Stimulated activated CD4-positive, alpha-beta T cell treated with anti-CD3 and anti-CD28 coated beads, Interleukin-12 subunit alpha, Interleukin-12 subunit beta, amount 100 ng/mL, for 48 hours (primary cell): ENCODE measurements at regions not wholly inside any gene's neighbourhood (a gene's known extent, or its start where the extent isn't known, plus 50 kb on each side); places are given as distances from the start of the nearest gene placed in this dataset.
A peak's percentile ranks its signal among the peaks of the same experiment; 100 is the strongest.

Experiments
- DNase-seq, 3 donors: peaks; one replicate each; pipeline ENCODE4 v3.0.0-alpha.2; 2020; ENCODE audit warnings: low read depth in 2 of 3, low spot score in 1 of 3

GRCh38 chr10:32171204-32171603, 115.0 kb upstream of the KIF5B start:
- no peak for DNase-seq

DNA sequence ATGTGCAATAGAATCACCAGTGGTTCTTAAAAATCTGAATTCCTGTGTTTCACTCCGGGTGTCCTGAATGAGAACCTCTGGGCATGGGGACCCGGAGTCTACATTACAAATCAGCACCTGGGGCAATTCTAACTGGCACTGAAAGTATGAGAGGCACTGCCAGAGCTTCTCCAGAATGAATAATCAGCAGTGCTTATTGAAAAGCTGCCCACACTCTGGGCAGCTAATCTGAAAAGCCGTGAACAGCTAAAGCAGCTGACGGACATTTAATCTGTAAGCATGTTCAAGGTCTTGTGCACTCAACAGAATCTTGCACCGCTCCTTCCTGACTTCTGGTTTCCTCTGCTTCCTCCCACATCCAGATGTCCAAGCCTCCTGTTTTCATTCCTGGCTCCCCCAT, 113.3 kb upstream of the KIF5B start:
- no peak for DNase-seq

GRCh38 chr10:32167450-32167849, 111.2 kb upstream of the KIF5B start:
- DNase-seq = no peak

DNA sequence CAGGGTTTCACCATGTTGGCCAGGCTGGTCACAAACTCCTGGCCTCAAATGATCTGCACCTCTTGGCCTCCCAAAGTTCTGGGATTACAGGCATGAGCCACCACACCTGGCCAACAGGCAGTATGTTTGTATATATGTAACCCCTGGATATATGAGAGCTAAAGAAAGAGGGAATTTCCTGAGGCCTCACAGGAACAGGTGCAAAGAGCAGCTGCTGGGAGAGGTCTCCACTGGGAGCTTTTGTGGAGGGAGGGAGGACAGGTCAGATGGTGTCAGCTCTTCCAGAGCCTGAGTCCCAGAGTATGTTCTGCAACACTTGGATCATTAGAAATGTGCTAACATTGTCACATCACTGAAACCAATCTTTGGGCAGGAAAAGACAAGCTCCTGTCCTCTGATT, 110.1 kb upstream of the KIF5B start:
- no peak for DNase-seq

GRCh38 chr10:32163762-32164148, 107.5 kb upstream of the KIF5B start:
- no peak for DNase-seq

- DNase-seq = no peak
Observed at GRCh38 chr10:32163071-32163761, 107.0 kb upstream of the KIF5B start.

- DNase-seq = no peak
Observed at GRCh38 chr10:32161586-32161985, 105.4 kb upstream of the KIF5B start.

DNA sequence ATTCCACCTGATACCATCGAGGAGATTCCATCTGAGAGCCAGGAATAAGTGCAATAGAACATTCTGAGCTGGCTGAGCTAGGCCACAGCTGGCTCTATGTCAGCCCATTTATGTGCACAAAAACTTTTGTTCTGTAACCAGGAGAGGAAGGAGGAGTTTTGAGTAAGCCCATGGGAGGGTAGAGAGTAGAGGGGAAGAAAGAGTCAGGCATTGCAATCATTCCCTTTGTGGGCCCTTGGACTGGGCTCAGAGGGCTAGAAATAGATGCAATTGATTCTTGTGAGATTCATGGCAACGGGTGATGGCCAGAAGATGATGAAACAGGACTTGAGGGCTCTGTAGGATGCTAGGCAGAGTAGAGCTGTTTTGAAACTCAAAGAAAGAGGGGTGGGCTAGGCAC, 104.6 kb upstream of the KIF5B start:
- no peak for DNase-seq

DNA sequence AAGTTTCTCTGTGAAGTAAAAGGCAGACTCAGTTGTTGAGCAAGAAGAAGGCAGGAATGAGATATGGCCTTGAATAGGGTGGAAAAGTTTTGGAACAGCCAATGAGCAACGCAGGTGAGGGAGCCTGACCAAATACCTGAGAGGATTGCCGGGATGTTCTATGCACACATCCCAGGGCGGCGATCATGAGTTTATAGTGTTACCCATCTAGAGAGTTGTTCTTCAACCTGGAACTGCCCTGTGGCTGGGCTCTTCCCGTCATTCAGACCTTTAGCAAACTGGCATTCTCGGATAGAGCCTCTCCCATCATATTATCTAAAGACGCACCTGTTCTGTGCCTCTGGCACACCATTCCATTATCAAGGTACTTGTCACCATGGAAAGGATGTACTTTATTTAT, 103.0 kb upstream of the KIF5B start:
- DNase-seq = no peak

- no peak for DNase-seq
Observed at GRCh38 chr10:32156031-32156495, 99.8 kb upstream of the KIF5B start.

GRCh38 chr10:32155075-32155516, 98.9 kb upstream of the KIF5B start:
- DNase-seq = no peak

DNA sequence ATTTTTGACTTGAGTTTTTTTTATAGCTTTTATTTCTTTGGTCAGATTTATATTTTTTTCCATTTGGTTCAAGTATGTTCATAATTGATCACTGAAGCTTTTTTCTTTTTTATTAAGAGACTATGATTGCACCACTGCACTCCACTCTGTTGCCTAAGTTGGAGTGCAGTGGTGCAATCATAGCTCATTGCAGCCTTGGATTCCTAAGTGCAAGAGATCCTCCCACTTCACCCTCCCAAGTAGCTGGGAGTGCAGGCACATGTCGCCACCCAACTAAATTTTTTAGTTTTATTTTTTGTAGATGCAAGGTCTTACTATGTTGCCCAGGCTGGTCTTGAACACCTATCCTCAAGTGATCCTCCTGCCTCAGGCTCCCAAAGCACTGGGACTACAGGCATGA, 97.7 kb upstream of the KIF5B start:
- DNase-seq = no peak

GRCh38 chr10:32153252-32153651, 97.0 kb upstream of the KIF5B start:
- no peak for DNase-seq

DNA sequence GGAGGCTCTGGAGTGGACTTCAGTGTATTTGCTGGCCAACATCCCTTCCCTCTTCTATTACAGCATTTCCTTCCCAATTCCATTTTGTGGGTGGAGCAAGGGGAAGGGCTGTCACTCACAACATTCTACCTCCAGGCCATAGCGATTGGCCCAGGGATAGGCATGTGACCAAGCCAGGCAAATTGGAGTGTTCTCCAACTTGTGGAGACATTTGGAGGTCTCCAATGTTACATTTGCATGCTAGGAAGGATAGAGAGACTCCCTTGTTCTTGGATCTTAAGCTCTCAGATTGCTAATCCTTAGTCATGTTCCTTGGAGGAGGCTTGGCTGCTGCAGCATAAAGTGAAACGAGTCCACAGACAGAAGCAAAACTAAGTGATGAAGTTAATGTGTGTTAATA, 95.6 kb upstream of the KIF5B start:
- no peak for DNase-seq

GRCh38 chr10:32150532-32151101, 94.4 kb upstream of the KIF5B start:
- DNase-seq = no peak

GRCh38 chr10:32149252-32149955, 93.2 kb upstream of the KIF5B start:
- DNase-seq = peak in 1 of 3 donors; percentile 20

- DNase-seq = no peak
Observed at GRCh38 chr10:32148864-32149251, 92.6 kb upstream of the KIF5B start.

- DNase-seq = no peak
Observed at GRCh38 chr10:32147730-32148129, 91.5 kb upstream of the KIF5B start.

DNA sequence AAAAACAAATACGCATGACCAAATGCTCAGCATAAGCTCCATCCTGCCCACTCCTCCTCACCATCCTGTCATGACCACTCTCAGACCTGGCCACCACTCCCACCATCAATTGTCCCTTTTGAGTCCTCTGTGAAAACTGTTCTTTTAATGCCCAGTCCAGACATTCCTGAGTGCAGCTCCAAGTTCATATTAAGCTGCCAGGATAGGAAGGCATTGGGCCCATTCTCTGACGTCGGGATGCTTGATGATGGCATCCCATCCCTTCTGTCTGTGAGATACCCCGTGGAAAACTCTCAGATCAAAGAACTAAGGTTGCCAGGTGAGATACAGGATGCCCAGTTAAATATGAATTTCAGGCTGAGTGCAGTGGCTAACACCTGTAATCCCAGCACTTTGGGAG, 89.9 kb upstream of the KIF5B start:
- no peak for DNase-seq

- DNase-seq = no peak
Observed at GRCh38 chr10:32144817-32145688, 88.8 kb upstream of the KIF5B start.

GRCh38 chr10:32143302-32143847, 87.2 kb upstream of the KIF5B start:
- no peak for DNase-seq
